NCI-H2029 treated with DMSO at 0.1 percent for 48 hours (cell line): ENCODE measurements at regions not wholly inside any gene's neighbourhood (a gene's known extent, or its start where the extent isn't known, plus 50 kb on each side); places are given as distances from the start of the nearest gene placed in this dataset.

Experiments
- DNase-seq: peaks from one replicate; lab custom pipeline; 2025; lab: John Stamatoyannopoulos, UW

DNA sequence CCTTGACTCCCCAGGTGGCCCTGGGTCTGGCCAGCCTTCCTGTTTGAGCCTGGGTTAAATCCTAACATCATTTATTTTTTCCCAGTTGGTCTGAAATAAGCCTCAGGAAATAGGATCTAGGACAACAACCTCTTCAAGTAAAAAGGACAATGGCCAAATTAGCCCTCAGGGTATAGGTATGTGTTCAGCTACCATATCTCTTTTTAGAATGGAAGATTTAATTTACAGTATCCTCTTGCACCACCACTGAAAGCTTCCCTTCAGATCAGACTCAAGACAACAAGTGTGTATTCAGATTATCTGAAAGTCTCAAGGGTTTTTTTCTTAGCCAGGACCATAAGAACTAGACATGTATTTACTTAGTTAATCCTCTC, 61.6 kb upstream of the CXCR4 start:
- no peak for DNase-seq

DNA sequence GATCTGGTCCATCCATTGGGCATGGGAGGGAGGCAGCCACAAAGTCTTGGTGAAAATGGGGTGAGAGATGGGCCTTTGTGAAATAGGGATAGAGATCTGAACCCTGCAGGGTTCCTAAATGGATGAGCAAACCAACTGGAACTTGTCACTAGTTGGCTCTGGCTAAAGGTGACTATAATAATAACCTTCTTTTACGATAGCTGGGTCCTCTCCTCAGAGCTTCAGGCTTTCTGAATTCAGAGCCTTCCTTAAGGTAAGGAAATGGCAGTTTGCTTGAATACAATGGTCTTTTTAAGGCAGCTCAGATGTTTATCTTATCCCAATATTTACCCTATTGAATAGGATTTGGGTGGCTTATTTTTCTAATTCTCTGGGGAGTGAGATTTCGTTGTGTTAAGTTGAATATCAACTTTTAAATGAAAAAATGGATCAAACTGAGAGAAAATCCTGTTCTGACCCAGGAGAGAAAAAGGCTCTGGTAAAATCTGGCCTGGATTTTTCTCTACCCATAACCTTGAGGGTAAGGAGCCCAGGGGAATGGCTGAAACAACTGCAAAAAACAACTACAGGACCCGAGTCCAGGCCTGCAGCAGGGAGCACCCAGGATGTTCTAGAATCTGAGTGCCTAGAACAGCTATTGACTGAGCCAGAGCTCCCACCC, 61.1 kb upstream of the CXCR4 start:
- no peak for DNase-seq

- no peak for DNase-seq
These were observed 57.9 kb upstream of the CXCR4 start for GRCh38 chr2:136175868-136176267.

DNA sequence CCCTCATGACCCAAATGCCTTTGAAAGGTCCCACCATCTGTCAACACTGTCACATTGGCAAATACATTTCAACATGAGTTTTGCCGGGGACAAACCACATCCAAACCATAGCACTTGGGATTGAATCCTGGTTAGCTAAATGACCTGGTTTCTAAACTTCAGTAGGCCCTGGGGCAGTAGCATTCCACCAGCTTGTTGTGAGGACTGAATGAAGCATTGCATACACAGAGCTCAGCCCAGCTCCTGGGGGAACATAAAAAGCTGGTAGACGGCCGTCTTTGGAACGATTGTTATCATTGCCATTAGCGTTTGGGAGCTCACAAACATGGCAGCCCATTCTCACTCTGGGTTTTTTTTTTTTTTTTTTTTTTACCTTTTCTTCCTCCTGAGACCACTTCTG, 57.5 kb upstream of the CXCR4 start:
- DNase-seq: no peak

DNA sequence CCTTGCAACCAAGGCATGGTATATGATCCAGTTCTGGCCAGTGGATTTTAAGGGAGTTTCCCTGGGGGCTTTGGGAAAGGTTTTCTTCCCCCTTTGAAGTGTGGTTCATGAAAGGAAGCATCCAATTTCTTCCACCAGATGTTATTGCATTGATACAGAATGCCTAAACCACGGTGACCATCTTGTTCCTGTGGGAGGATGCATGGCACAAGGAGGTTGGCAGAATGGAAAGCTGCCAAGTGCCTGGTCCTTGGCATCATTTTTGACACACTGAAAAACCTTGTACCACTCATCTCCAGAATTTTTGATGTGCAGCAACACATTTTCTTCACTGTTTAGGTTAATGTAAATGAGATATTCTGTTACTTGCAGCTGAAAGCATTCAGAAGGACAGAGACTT, 55.2 kb upstream of the CXCR4 start:
- DNase-seq: no peak

GRCh38 chr2:136171223-136171622, 53.3 kb upstream of the CXCR4 start:
- DNase-seq: no peak

DNA sequence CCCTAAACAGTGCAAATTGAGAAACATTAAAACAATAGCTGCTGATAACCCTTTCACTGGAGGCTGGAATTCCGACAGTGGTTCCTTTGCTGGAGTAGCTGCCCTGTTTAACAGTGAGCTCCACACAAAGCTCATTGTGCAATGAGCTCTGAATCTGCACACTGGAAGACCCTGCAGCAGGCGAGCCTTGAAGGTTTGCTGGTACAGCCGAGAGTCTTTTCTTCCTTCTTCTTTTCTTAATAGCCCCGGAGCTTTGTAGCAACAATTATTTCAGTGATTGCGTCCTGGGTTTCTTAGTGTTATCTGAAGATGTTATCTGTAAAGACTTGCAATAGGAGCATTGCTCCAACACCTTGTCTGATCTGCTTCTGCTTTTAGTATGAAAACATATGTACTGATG, 50.8 kb upstream of the CXCR4 start:
- no peak for DNase-seq

DNA sequence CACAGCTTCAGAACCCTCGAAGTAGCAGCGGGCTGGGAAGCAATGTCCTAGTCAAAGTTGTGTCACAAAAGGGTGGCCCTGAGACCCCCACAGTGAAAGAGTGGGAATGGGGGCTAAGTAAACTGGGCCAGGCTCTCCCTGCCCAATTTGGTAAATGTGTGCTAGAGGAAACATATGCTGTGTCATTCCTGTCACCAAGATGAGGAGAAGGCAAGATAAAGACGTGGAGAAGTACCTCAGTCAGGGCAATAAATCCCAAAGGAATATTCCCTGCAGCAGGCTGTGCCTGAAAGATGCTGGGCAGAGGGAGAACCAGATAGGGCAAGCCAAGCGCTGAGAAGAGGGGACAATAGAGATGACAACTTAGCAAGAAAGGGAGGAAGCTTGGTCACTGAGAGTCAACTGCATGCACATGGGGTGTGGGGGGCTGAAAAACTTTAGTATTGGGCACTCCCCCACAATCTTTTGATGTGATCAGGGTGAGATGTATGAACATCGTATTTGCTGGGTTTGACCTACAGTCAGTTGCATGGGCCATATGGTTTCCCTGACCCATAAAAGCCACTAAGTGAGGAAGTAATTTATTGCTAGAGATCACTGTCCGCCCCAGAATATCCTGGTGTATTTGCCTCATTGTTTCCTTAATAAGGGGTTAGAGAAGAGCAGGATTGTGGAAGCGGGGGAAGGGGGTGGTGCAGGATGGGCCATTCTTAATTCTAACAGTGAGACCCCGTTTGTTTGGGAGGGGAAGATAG, 49.9 kb upstream of the CXCR4 start:
- DNase-seq: no peak
